OCI-LY3 (cell line): ENCODE measurements at regions not wholly inside any gene's neighbourhood (a gene's known extent, or its start where the extent isn't known, plus 50 kb on each side); places are given as distances from the start of the nearest gene placed in this dataset.

Source experiments
- H2AFZ ChIP-seq: fragments of 200-600, 300-600 bp; shearing (Covaris generic); 2 replicates; pipeline ENCODE4 v1.6.0; 2014; ENCODE audit warnings: antibody characterized with exemption, low read depth, low read length
- H3K27ac ChIP-seq: fragments of 200-600, 300-600 bp; sonication (generic); 2 replicates; pipeline ENCODE4 v1.5.1; 2014; ENCODE audit warnings: mild to moderate bottlenecking, low read length, moderate library complexity, mixed read lengths
- H3K27me3 ChIP-seq: fragments of 200-600, 300-600 bp; sonication (generic); 2 replicates; pipeline ENCODE4 v1.6.1; 2014; ENCODE audit warnings: low read depth, low read length, mixed read lengths
- H3K36me3 ChIP-seq: fragments of 200-600, 300-600 bp; sonication (generic); replicated peaks from 2 replicates; pipeline ENCODE3; 2014; ENCODE audit warnings: low read depth, low read length, mixed read lengths
- H3K4me1 ChIP-seq: fragments of 300-600, 200-600 bp; sonication (generic); 2 replicates; pipeline ENCODE4 v1.6.1; 2014; ENCODE audit warnings: low read length, mixed read lengths
- H3K4me2 ChIP-seq: fragments of 200-600, 300-600 bp; sonication (generic); 2 replicates; pipeline ENCODE4 v1.6.1; 2014; ENCODE audit warnings: low read length, mixed read lengths
- H3K4me3 ChIP-seq: fragments of 300-600, 200-600 bp; sonication (generic); 2 replicates; pipeline ENCODE4 v1.5.1; 2014; ENCODE audit warnings: antibody characterized with exemption, mild to moderate bottlenecking, low read length, moderate library complexity
- H3K79me2 ChIP-seq: fragments of 300-600, 200-600 bp; shearing (Covaris generic); 2 replicates; pipeline ENCODE4 v1.6.1; 2014; ENCODE audit warnings: mild to moderate bottlenecking, low read length, mixed read lengths
- H3K9ac ChIP-seq: fragments of 300-600, 200-600 bp; shearing (Covaris generic); 2 replicates; pipeline ENCODE4 v1.6.0; 2014; ENCODE audit warnings: mild to moderate bottlenecking, low read length, moderate library complexity
- H3K9me3 ChIP-seq: fragments of 200-600, 300-600 bp; shearing (Covaris generic); 2 replicates; pipeline ENCODE4 v1.6.1; 2014; ENCODE audit warnings: low read length, mixed read lengths; ENCODE audit not compliant: insufficient read depth
- H4K20me1 ChIP-seq: fragments of 200-600, 300-600 bp; sonication (generic); 2 replicates; pipeline ENCODE4 v1.6.1; 2016; ENCODE audit warnings: low read length, mixed read lengths; ENCODE audit not compliant: insufficient read depth
- CTCF ChIP-seq: fragments of 200-600, 300-600 bp; sonication (generic); IDR thresholded peaks from 2 replicates; pipeline ENCODE4 v1.5.1; 2014; ENCODE audit warnings: antibody characterized with exemption, low read length, low read depth
- EZH2phosphoT487 ChIP-seq: fragments of 200-600 bp; shearing (Covaris generic); IDR thresholded peaks from 2 replicates; pipeline ENCODE4 v1.6.1; 2018; ENCODE audit warnings: antibody characterized with exemption, mixed run types, low read depth

- no peak overlapping the region for H3K4me2 ChIP-seq
- no peak overlapping the region for H3K27ac ChIP-seq
- no peaks in the 10 kb centered on the region for H3K36me3 ChIP-seq
- TF ChIP-seq CTCF (no peak), EZH2phosphoT487 (no peak)
- H3K79me2 ChIP-seq, result no peaks in the 10 kb centered on the region
- no peak overlapping the region for H3K4me3 ChIP-seq
- H3K27me3 ChIP-seq, result no peaks in the 10 kb centered on the region
- no peaks in the 10 kb centered on the region for H4K20me1 ChIP-seq
- H3K4me1 ChIP-seq, result no peaks in the 10 kb centered on the region
- H2AFZ ChIP-seq, result no peak overlapping the region
- no peak overlapping the region for H3K9ac ChIP-seq
- no peaks in the 10 kb centered on the region for H3K9me3 ChIP-seq
Measured at GRCh38 chr2:146260551-146260950, 1584.3 kb upstream of the ACVR2A start.

GRCh38 chr2:146259816-146260215 is 1585.0 kb upstream of the ACVR2A start:
- TF ChIP-seq EZH2phosphoT487, result no peak
- no peak for TF ChIP-seq CTCF
- Histone ChIP-seq H3K4me2 (no peak overlapping the region), H3K36me3 (no peaks in the 10 kb centered on the region), H3K79me2 (no peaks in the 10 kb centered on the region), H3K4me3 (no peak overlapping the region), H2AFZ (no peak overlapping the region), H3K27me3 (no peaks in the 10 kb centered on the region), H3K9me3 (no peaks in the 10 kb centered on the region), H3K9ac (no peak overlapping the region), H3K27ac (no peak overlapping the region), H4K20me1 (no peaks in the 10 kb centered on the region), H3K4me1 (no peaks in the 10 kb centered on the region)

- H3K4me2 ChIP-seq, result no peak overlapping the region
- no peaks in the 10 kb centered on the region for H3K4me1 ChIP-seq
- H3K9ac ChIP-seq, result no peak overlapping the region
- TF ChIP-seq EZH2phosphoT487 (no peak), CTCF (no peak)
- H3K27ac ChIP-seq, result no peak overlapping the region
- no peak overlapping the region for H3K4me3 ChIP-seq
- H2AFZ ChIP-seq, result no peak overlapping the region; the same call in 1 of the 2 replicates
- no peaks in the 10 kb centered on the region for H3K27me3 ChIP-seq
- H3K9me3 ChIP-seq, result no peaks in the 10 kb centered on the region
- H3K36me3 ChIP-seq, result no peaks in the 10 kb centered on the region
- H4K20me1 ChIP-seq, result no peaks in the 10 kb centered on the region
- H3K79me2 ChIP-seq, result no peaks in the 10 kb centered on the region
Measured at GRCh38 chr2:146258071-146258470, 1586.8 kb upstream of the ACVR2A start.

- Histone ChIP-seq H3K36me3 (no peaks in the 10 kb centered on the region), H3K4me1 (no peaks in the 10 kb centered on the region), H3K27me3 (no peaks in the 10 kb centered on the region), H3K9me3 (no peaks in the 10 kb centered on the region), H3K4me2 (no peak overlapping the region), H4K20me1 (no peaks in the 10 kb centered on the region), H3K9ac (no peak overlapping the region), H2AFZ (no peak overlapping the region), H3K27ac (no peak overlapping the region), H3K79me2 (no peaks in the 10 kb centered on the region), H3K4me3 (no peak overlapping the region)
- TF ChIP-seq CTCF (no peak), EZH2phosphoT487 (no peak)
Measured at GRCh38 chr2:146252119-146252518, 1592.7 kb upstream of the ACVR2A start.
